ENCODE measurements at regions not wholly inside any gene's neighbourhood (a gene's known extent, or its start where the extent isn't known, plus 50 kb on each side); places are given as distances from the start of the nearest gene placed in this dataset.

GRCh38 chr7:82527851-82528250 lies 84.3 kb upstream of the CACNA2D1 start:
- TF ChIP-seq CTCF (IDR thresholded peaks at IDR 0.05) = no peak
- no peak for TF ChIP-seq POLR2AphosphoS5 (IDR thresholded peaks at IDR 0.05)

All from upper lobe of left lung (tissue), 4 donors.